Nephron (organoid): ENCODE measurements at regions not wholly inside any gene's neighbourhood (a gene's known extent, or its start where the extent isn't known, plus 50 kb on each side); places are given as distances from the start of the nearest gene placed in this dataset.
A peak's percentile ranks its signal among the peaks of the same experiment; 100 is the strongest.

ENCODE experiments used
- H3K27ac Mint-ChIP-seq, 3 experiments: 2 replicates each; pipeline ENCODE4 v1.8.0; 2020; ENCODE audit warnings: mixed read lengths in 3 of 3, mild to moderate bottlenecking in 2 of 3, moderate library complexity in 1 of 3
- H3K27me3 Mint-ChIP-seq: 2 replicates; pipeline ENCODE4 v1.8.0; 2021; ENCODE audit warnings: low read depth, mild to moderate bottlenecking, moderate library complexity, mixed read lengths
- H3K36me3 Mint-ChIP-seq: 2 replicates; pipeline ENCODE4 v1.8.0; 2020; ENCODE audit warnings: low read depth, mixed read lengths
- H3K4me1 Mint-ChIP-seq: 2 replicates; pipeline ENCODE4 v1.8.0; 2020; ENCODE audit warnings: mixed read lengths
- H3K4me3 Mint-ChIP-seq, 3 experiments: 2 replicates each; pipeline ENCODE4 v1.8.0; 2020; ENCODE audit warnings: mild to moderate bottlenecking in 3 of 3, mixed read lengths in 3 of 3, moderate library complexity in 2 of 3
- H3K9me3 Mint-ChIP-seq: 2 replicates; pipeline ENCODE4 v1.8.0; 2020; ENCODE audit warnings: mixed read lengths
- TF ChIP-seq, protein P1 (sequence below), 3 experiments: fragments of 200-600 bp; sonication (generic); IDR thresholded peaks; one replicate each; pipeline ENCODE4 v1.5.0; 2021; ENCODE audit warnings: antibody characterized with exemption in 3 of 3; ENCODE audit not compliant: unreplicated experiment in 3 of 3

DNA sequence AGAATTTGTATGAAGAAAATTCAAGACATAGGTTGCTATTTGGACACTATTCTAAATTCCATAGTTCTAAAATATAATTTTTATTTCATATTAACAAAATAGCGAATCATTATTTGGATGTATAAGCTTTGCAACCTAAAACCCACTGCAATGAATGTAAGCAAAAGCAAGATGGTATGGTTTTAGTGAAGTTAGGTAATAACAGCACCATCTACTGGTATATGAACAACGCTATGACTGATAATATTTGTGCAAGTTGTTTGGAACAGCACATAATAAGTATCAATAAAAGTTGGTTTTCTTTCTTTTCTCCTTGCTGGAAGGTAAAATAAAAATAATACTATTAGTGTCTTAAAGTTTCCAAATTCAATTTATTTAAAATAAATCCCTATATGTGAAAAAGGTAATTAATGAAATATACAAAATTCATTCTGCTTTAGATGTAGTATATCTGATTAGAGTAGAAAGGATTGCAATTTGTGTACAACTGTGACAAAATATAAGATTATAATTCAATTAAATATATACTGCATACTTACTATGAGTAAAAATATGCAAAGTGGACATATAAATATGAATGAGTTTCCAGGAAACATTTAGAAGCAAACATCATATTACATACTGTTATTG lies 79.0 kb upstream of the LSM8 start:
- Mint-ChIP-seq H3K4me3 (no peak overlapping the region), H3K9me3 (no peaks in the 10 kb centered on the region), H3K27ac (no peak overlapping the region), H3K27me3 (peaks cover 3% of the 10 kb centered on the region), H3K36me3 (no peaks in the 10 kb centered on the region), H3K4me1 (no peaks in the 10 kb centered on the region)
- TF ChIP-seq, protein P1, sequence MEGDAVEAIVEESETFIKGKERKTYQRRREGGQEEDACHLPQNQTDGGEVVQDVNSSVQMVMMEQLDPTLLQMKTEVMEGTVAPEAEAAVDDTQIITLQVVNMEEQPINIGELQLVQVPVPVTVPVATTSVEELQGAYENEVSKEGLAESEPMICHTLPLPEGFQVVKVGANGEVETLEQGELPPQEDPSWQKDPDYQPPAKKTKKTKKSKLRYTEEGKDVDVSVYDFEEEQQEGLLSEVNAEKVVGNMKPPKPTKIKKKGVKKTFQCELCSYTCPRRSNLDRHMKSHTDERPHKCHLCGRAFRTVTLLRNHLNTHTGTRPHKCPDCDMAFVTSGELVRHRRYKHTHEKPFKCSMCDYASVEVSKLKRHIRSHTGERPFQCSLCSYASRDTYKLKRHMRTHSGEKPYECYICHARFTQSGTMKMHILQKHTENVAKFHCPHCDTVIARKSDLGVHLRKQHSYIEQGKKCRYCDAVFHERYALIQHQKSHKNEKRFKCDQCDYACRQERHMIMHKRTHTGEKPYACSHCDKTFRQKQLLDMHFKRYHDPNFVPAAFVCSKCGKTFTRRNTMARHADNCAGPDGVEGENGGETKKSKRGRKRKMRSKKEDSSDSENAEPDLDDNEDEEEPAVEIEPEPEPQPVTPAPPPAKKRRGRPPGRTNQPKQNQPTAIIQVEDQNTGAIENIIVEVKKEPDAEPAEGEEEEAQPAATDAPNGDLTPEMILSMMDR (IDR thresholded peaks at IDR 0.05; ENCODE audit: unreplicated experiment in 3 of 3): peak; percentile 62 to 79 (median 68)

DNA sequence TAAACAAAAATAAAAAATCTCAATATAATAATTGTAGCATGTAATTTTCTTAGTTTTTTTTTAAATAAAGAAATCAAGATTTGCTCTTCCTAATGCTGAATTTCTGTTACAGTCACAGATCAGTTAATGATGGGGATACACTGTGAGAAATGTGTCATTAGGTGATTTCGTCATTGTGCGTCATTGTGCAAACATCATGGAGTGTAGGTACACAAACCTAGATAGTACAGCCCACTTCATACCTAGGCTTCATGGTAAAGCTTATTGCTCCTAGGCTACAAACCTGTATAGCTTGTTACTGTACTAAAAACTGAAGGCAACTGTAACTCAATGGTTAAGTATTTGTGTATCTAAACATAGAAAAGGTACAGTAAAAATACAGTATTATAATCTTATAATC lies 74.4 kb upstream of the LSM8 start:
- no peak overlapping the region for H3K27ac Mint-ChIP-seq
- H3K4me1 Mint-ChIP-seq: no peaks in the 10 kb centered on the region
- H3K4me3 Mint-ChIP-seq: no peak overlapping the region
- peaks cover 5% of the 10 kb centered on the region for H3K36me3 Mint-ChIP-seq
- H3K27me3 Mint-ChIP-seq: peaks cover 3% of the 10 kb centered on the region
- peaks cover 8% of the 10 kb centered on the region for H3K9me3 Mint-ChIP-seq
- TF ChIP-seq, protein P1 (IDR thresholded peaks at IDR 0.05; ENCODE audit: unreplicated experiment in 3 of 3): no peak

DNA sequence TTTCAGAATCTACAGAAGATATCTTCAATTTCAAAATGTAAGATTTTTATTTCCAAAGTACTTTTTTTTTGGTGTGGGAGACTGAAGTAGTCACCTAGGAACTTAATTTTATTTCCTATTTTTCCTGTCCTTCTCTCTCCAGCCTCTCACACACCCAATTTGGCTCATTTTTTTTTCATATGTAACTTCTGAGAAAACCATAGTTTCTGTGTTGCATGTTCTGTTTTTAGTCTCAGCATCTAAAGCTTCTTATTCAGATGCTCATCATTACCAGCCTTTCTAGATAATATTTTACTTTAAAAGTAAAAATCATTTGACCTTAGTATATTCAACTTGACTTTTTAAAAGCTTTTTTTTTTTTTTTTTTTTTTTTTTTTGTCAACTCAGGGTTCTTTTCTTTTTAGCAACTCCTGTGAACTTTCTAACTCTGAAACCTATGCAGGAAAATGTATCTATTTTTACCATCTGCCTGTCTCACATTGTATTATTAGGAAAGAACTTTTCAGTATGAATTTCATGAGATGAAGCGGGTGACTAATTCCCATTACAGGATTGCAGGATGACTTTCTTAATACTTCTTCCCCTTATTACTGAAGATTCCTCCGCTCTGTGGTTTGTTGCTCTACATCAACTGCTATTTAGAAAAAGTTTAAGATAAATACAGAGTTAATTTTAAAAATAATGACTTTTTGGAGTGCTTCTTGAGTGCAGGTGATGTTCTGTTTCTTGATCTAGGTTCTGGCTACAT lies 73.6 kb upstream of the LSM8 start:
- no peak overlapping the region for H3K27ac Mint-ChIP-seq
- H3K27me3 Mint-ChIP-seq: peaks cover 3% of the 10 kb centered on the region
- H3K36me3 Mint-ChIP-seq: peaks cover 5% of the 10 kb centered on the region
- no peaks in the 10 kb centered on the region for H3K4me1 Mint-ChIP-seq
- TF ChIP-seq, protein P1 (IDR thresholded peaks at IDR 0.05; ENCODE audit: unreplicated experiment in 3 of 3): no peak
- H3K9me3 Mint-ChIP-seq: peaks cover 12% of the 10 kb centered on the region
- H3K4me3 Mint-ChIP-seq: no peak overlapping the region

DNA sequence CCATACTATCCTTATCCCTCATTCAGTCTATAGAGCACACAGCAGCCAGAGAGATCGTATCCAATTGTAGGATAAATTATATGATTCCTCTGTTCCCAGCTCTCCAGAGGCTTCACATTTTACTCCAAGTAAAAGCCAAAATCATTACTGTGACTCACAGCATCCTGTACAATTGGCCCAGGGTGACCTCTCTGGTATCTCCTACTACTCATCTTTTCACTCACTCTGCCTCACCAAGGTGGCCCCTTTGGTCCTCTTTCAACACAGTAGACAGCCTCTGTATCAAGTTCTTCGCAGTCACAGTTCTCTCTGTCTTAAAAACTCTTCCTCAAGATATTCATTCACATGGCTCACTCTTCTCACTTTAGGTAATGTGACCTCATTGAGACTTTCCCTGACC lies 72.6 kb upstream of the LSM8 start:
- peaks cover 13% of the 10 kb centered on the region for H3K9me3 Mint-ChIP-seq
- H3K36me3 Mint-ChIP-seq: peaks cover 5% of the 10 kb centered on the region
- H3K4me3 Mint-ChIP-seq: no peak overlapping the region
- no peaks in the 10 kb centered on the region for H3K4me1 Mint-ChIP-seq
- no peak overlapping the region for H3K27ac Mint-ChIP-seq
- TF ChIP-seq, protein P1 (IDR thresholded peaks at IDR 0.05; ENCODE audit: unreplicated experiment in 3 of 3): no peak
- peaks cover 3% of the 10 kb centered on the region for H3K27me3 Mint-ChIP-seq

DNA sequence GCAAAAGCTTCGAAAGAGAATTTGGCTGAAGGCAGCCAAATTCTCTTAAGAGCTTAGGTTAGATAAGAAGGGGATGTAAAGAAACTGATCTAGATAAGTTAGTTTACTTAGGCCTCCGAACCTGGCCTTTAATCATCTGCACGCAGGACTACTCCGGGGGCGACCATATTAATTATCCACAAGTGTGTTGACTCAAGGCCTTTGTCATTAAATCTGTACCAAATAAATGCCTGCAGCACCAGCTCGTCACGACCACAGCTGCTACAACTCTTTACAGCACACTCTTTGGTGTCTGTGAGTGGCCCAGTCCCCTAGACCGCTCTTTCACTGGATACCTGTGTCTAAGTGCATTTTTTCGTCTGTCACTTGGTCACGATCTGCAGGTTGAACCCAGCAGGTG lies 69.8 kb upstream of the LSM8 start:
- Mint-ChIP-seq H3K4me1 (no peaks in the 10 kb centered on the region), H3K27me3 (peaks cover under 1% of the 10 kb centered on the region), H3K4me3 (no peak overlapping the region), H3K27ac (no peak overlapping the region), H3K9me3 (peaks cover 29% of the 10 kb centered on the region), H3K36me3 (peaks cover 5% of the 10 kb centered on the region)
- TF ChIP-seq, protein P1 (IDR thresholded peaks at IDR 0.05; ENCODE audit: unreplicated experiment in 3 of 3): no peak
